ENCODE measurements at regions not wholly inside any gene's neighbourhood (a gene's known extent, or its start where the extent isn't known, plus 50 kb on each side); places are given as distances from the start of the nearest gene placed in this dataset.

DNA sequence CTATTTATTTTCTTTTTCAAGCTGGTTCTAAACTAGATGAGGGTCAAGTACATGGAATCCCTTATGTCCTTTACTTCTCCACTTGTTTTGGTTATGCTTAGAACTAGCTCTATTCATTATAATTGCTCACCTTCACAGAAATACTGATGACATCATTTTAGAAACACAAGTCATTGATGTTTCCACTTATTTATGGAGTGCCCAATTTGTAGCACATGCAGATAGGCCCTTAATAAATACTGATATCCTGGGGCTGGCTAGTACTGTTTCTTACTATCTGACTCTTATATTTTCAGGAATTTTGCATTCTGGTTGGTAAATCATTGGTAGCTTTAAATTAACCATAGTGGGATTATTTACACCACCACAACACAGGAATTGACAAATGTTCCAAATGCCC, 112.2 kb downstream of the NAA11 start:
- DNase-seq, result no peak
- ChIA-PET CTCF (no interaction called here), POLR2A (no interaction called here)
- Mint-ChIP-seq H3K27ac (no peak overlapping the region), H3K27me3 (no peaks in the 10 kb centered on the region), H3K4me3 (no peak overlapping the region), H3K36me3 (ENCODE audit: low read depth) (no peaks in the 10 kb centered on the region), H3K4me1 (no peaks in the 10 kb centered on the region), H3K9me3 (ENCODE audit: low read depth) (no peaks in the 10 kb centered on the region)
- no peak for ATAC-seq
- intact Hi-C loops (cut with DNase I, micrococcal nuclease), result no loop called here

DNA sequence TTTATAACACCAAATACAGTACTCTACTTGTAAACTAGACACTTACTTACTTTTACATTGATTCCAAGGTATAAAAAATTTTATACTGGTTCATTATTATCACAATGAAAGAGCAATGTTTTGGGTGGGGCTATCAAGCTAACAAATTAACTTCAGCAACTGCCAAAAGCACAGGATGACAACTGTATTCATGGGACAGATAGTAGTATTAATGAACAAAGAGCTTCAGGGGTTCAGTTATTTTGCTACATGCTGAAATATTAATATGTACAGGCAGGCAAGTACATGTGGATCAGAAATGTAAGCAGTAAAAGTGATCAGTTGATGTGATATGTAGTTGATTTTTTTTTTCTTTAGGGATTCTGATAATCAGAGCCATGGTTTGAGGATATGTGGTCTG, 112.9 kb downstream of the NAA11 start:
- H3K36me3 Mint-ChIP-seq (ENCODE audit: low read depth), result no peaks in the 10 kb centered on the region
- CTCF ChIA-PET, result interaction anchor here (0.6 kb wide), 1 partner anchor 194 kb away, joined by 3 read pairs; no protein-coding TSS in a partner anchor
- no peak overlapping the region for H3K4me3 Mint-ChIP-seq
- no peaks in the 10 kb centered on the region for H3K27me3 Mint-ChIP-seq
- H3K9me3 Mint-ChIP-seq (ENCODE audit: low read depth), result no peaks in the 10 kb centered on the region
- POLR2A ChIA-PET, result no interaction called here
- DNase-seq, result no peak
- H3K27ac Mint-ChIP-seq, result no peak overlapping the region
- intact Hi-C loops (cut with DNase I, micrococcal nuclease), result no loop called here
- no peaks in the 10 kb centered on the region for H3K4me1 Mint-ChIP-seq
- no peak for ATAC-seq

DNA sequence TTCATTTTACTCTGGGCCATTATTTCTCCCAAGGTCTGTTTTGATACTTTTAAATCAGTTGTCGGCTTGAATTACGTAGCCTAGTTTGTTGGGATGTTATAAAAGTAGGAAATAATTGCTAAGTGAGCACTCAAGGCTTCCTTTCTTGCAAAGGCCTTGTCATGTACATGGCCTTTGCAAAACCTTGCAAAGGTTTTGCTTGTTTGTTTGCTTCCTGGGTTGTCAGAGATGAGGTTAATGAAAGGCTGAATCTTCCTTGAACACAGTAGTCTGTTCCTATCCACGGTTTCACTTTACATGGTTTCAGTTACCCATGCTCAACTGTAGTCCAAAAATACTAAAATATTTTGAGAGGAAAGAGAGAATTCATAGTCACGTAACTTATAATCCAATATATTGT, 113.5 kb downstream of the NAA11 start:
- Mint-ChIP-seq H3K36me3 (ENCODE audit: low read depth) (no peaks in the 10 kb centered on the region), H3K4me1 (no peaks in the 10 kb centered on the region), H3K27me3 (no peaks in the 10 kb centered on the region), H3K9me3 (ENCODE audit: low read depth) (no peaks in the 10 kb centered on the region), H3K4me3 (no peak overlapping the region), H3K27ac (no peak overlapping the region)
- CTCF ChIA-PET, result interaction anchor here (0.6 kb wide), 1 partner anchor 193 kb away, joined by 3 read pairs; no protein-coding TSS in a partner anchor
- no peak for DNase-seq
- POLR2A ChIA-PET, result no interaction called here
- intact Hi-C loops (cut with DNase I, micrococcal nuclease), result no loop called here
- no peak for ATAC-seq

DNA sequence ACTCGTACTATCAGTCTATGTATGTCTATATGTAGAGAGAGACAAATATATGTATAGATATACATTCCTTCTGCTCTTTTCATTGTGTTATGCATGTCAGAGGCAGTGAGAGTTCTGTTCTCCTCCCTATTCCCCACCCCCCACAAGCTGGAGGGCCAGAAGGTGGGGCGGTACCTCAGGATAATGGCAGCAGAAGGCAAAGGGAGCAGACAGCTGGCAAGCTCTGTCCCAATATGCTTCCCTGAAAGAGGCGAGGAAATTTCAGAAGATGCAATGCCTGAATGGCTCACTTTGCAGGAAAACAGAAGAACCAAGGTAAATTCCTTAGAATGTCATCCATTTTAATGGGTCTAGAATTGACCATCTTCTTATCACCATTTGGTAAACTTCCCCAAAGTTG, 114.4 kb downstream of the NAA11 start:
- peaks cover 2% of the 10 kb centered on the region for H3K9me3 Mint-ChIP-seq (ENCODE audit: low read depth)
- H3K27ac Mint-ChIP-seq, result no peak overlapping the region
- DNase-seq (no peak), ATAC-seq (no peak)
- H3K27me3 Mint-ChIP-seq, result no peaks in the 10 kb centered on the region
- H3K4me3 Mint-ChIP-seq, result no peak overlapping the region
- H3K36me3 Mint-ChIP-seq (ENCODE audit: low read depth), result no peaks in the 10 kb centered on the region
- POLR2A ChIA-PET, result no interaction called here
- intact Hi-C loops (cut with DNase I, micrococcal nuclease), result no loop called here
- no peaks in the 10 kb centered on the region for H3K4me1 Mint-ChIP-seq
- CTCF ChIA-PET, result no interaction called here

DNA sequence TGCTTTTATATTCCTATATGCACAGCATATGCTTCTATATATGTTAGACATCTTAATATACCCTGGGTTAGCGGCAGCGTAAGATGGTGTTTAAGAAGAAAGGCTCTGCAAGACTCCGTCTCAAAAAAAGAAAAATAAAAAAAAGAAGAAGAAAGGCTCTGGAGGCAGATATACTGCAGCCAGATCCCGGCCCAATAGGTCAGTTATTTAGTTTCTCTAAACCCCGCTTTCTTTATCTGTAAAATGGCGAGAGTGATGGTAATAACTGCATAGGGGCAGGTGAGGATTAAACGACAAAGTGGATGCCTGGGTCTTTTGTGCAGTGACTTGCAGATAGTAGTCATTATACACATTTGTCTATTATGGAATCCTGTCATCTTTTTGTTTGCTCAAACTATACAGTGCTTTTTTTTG, 115.2 kb downstream of the NAA11 start:
- DNase-seq (no peak), ATAC-seq (no peak)
- CTCF ChIA-PET, result no interaction called here
- POLR2A ChIA-PET, result no interaction called here
- no peaks in the 10 kb centered on the region for H3K36me3 Mint-ChIP-seq (ENCODE audit: low read depth)
- peaks cover 2% of the 10 kb centered on the region for H3K9me3 Mint-ChIP-seq (ENCODE audit: low read depth)
- H3K4me3 Mint-ChIP-seq, result no peak overlapping the region
- H3K27ac Mint-ChIP-seq, result no peak overlapping the region
- no peaks in the 10 kb centered on the region for H3K27me3 Mint-ChIP-seq
- no peaks in the 10 kb centered on the region for H3K4me1 Mint-ChIP-seq
- intact Hi-C loops (cut with DNase I, micrococcal nuclease), result no loop called here

DNA sequence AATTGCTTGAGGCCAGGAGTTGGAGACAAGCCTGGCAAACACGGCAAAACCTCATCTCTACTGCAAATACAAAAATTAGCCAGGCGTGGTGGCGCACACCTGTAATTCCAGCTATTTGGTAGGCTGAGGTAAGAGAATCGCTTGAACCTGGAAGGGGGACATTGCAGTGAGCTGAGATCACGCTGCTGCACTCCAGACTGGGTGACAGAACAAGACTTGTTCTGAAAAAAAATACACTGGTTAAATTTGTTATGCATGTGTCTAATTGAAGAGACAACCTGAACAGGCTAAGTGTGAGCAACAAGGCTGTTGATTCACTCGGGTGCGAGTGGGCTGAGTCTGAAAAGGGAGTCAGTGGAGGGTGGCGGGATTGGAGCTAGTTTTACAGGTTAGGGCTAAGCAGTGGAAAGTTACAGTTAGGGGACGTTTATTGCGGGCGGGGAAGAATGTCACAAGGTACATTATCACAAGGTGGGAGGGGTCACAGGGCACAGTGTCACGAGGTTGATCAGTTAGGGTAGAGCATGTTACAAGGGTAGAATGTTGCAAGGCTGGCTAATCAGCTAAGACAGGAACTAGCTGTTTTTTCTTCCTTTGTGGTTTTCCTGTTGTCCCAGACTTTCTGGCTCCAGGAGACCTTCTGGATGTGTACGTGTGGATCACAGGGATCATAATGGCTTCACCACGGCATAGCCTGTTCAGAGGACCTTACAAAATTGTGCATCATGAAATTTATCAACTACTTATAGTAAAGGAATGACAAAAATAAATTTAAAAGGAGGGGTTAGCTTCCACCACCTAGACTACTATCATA, 115.8 kb downstream of the NAA11 start:
- intact Hi-C loops (cut with DNase I, micrococcal nuclease), result no loop called here
- H3K27ac Mint-ChIP-seq, result no peak overlapping the region
- DNase-seq (peak; percentile 3), ATAC-seq (no peak)
- H3K27me3 Mint-ChIP-seq, result no peaks in the 10 kb centered on the region
- CTCF ChIA-PET, result no interaction called here
- peaks cover 2% of the 10 kb centered on the region for H3K9me3 Mint-ChIP-seq (ENCODE audit: low read depth)
- POLR2A ChIA-PET, result no interaction called here
- H3K36me3 Mint-ChIP-seq (ENCODE audit: low read depth), result no peaks in the 10 kb centered on the region
- no peak overlapping the region for H3K4me3 Mint-ChIP-seq
- no peaks in the 10 kb centered on the region for H3K4me1 Mint-ChIP-seq

DNA sequence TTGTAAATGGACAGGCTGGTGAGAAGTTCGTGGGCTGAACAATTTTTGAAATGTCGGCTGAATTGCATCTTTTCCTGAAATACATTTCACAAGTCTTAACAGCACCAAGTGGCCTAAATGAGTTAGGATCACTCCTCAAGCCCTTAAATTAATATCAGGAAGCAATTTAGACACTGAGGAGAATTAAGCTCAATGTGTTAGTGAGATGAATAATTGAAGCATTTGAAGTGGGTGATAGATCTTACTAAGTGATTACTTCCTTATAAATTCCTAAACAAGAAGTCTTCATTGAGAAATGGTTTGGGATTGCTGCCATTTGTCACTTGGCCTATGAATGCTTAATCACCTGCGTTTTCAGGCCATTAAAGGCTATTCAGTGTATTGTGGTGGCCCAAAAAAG, 116.8 kb downstream of the NAA11 start:
- Mint-ChIP-seq H3K36me3 (ENCODE audit: low read depth) (no peaks in the 10 kb centered on the region), H3K4me3 (no peak overlapping the region), H3K4me1 (no peaks in the 10 kb centered on the region), H3K27ac (no peak overlapping the region), H3K27me3 (no peaks in the 10 kb centered on the region), H3K9me3 (ENCODE audit: low read depth) (peaks cover 2% of the 10 kb centered on the region)
- CTCF ChIA-PET, result no interaction called here
- DNase-seq (no peak), ATAC-seq (no peak)
- POLR2A ChIA-PET, result no interaction called here
- intact Hi-C loops (cut with DNase I, micrococcal nuclease), result no loop called here

DNA sequence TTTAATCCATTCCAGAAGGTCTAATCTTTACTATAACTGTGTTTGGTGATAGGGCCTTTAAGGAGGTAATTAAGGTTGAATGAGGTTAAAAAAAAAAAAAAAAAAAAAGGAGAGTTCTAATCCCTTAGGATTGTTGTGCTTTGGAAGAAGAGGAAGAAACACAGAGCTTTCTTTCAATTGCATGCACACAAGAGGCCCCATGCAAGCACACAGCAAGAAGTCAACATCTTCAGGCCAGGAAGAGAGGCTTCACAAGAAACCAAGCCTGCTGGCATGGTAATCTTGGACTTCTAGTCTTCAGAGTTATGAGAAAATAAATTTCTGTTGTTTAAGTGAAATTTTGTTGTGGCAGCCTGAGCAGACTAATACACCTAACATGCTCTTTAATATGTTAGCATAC, 118.6 kb downstream of the NAA11 start:
- Mint-ChIP-seq H3K4me1 (no peaks in the 10 kb centered on the region), H3K27me3 (no peaks in the 10 kb centered on the region), H3K36me3 (ENCODE audit: low read depth) (no peaks in the 10 kb centered on the region)

DNA sequence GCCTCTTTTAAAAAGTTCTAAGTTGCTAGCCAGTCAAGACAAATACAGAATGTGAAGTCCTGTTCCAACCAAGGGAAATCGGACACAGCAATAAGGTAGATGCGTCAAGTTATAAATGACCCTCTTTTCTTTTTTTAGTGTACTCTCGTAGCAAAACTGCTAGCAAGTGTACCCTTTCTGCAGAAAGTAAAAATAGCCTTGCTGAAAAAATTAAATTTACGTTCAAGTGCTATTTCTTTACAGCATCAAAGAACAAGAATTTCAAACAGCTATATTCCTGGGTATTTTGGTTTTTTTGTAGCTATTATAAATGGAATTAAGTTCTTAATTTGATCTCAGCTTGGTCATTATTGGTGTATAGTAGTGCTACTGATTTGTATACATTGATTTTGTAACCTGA, 119.2 kb downstream of the NAA11 start:
- no peaks in the 10 kb centered on the region for H3K36me3 Mint-ChIP-seq (ENCODE audit: low read depth)
- DNase-seq (no peak), ATAC-seq (no peak)
- peaks cover 2% of the 10 kb centered on the region for H3K9me3 Mint-ChIP-seq (ENCODE audit: low read depth)
- no peak overlapping the region for H3K4me3 Mint-ChIP-seq
- H3K27me3 Mint-ChIP-seq, result peaks cover 3% of the 10 kb centered on the region
- H3K4me1 Mint-ChIP-seq, result no peaks in the 10 kb centered on the region
- CTCF ChIA-PET, result no interaction called here
- H3K27ac Mint-ChIP-seq, result no peak overlapping the region
- POLR2A ChIA-PET, result no interaction called here
- intact Hi-C loops (cut with DNase I, micrococcal nuclease), result no loop called here

More for the DNA sequence above, 118.6 kb downstream of the NAA11 start:
- H3K27ac Mint-ChIP-seq, result no peak overlapping the region
- POLR2A ChIA-PET, result no interaction called here
- CTCF ChIA-PET, result no interaction called here
- ATAC-seq, result no peak
- intact Hi-C loops (cut with DNase I, micrococcal nuclease), result no loop called here
- DNase-seq, result no peak
- no peak overlapping the region for H3K4me3 Mint-ChIP-seq
- peaks cover 2% of the 10 kb centered on the region for H3K9me3 Mint-ChIP-seq (ENCODE audit: low read depth)

DNA sequence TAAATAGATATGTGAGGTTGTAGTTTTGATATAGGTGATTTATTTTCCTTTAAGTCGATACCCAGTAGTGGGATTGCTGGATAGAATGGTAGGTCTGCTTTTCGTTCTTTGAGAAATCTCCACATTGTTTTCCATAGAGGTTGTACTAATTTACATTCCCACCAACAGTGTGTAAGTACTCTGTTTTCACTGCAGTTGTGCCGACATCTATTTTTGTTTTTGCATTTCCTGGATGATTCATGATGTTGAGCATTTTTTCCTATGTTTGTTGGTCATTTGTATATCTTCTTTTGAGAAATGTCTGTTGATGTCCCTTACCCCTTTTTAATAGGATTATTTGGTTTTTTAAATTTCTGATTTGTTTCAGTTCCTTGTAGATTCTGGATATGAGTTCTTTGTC, 120.7 kb downstream of the NAA11 start:
- H3K4me3 Mint-ChIP-seq, result no peak overlapping the region
- CTCF ChIA-PET, result no interaction called here
- intact Hi-C loops (cut with DNase I, micrococcal nuclease), result no loop called here
- no peak overlapping the region for H3K27ac Mint-ChIP-seq
- no peak for DNase-seq
- H3K4me1 Mint-ChIP-seq, result no peaks in the 10 kb centered on the region
- POLR2A ChIA-PET, result no interaction called here
- ATAC-seq, result no peak
- H3K27me3 Mint-ChIP-seq, result peaks cover 3% of the 10 kb centered on the region
- no peaks in the 10 kb centered on the region for H3K36me3 Mint-ChIP-seq (ENCODE audit: low read depth)
- H3K9me3 Mint-ChIP-seq (ENCODE audit: low read depth), result peaks cover 2% of the 10 kb centered on the region

DNA sequence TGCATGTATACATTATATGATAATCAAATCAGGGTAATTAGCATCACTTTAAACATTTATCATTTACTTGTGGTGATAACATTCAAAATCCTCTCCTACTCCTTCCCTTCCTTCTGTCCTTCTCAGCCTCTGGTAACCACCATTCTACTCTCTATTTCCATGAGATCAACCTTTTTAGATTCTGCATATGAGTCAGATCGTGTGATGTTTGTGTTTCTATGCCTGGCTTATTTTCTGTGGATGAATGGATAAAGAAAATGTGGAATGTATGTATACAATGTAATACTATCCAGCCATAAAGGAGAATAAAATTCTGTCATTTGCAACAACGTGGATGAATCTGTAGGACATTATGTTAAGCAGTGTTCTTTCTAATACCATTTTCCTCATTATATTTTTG, 123.9 kb downstream of the NAA11 start:
- CTCF ChIA-PET, result no interaction called here
- POLR2A ChIA-PET, result no interaction called here
- H3K9me3 Mint-ChIP-seq (ENCODE audit: low read depth), result peaks cover 2% of the 10 kb centered on the region
- ATAC-seq (no peak), DNase-seq (no peak)
- no peaks in the 10 kb centered on the region for H3K4me1 Mint-ChIP-seq
- H3K36me3 Mint-ChIP-seq (ENCODE audit: low read depth), result no peaks in the 10 kb centered on the region
- H3K27ac Mint-ChIP-seq, result no peak overlapping the region
- intact Hi-C loops (cut with DNase I, micrococcal nuclease), result no loop called here
- no peak overlapping the region for H3K4me3 Mint-ChIP-seq
- H3K27me3 Mint-ChIP-seq, result peaks cover 3% of the 10 kb centered on the region

DNA sequence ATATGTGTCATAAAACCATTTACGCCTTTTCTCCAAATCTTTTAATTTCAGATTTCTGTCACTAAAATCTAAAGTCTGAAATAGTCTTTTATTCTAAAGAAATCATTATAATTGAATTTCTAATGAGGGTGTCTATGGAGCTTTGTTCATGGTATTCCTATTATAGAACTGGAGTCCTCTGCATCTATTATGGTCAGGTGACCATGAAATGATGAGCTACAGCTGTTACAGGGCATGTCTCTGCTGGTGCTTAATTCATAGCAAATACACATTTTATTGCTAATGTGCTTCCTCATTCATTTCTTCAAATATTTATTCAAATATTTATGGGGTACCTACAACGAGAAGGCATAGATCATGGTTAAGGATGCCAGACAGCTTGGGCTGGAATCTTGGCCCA, 126.1 kb downstream of the NAA11 start:
- Mint-ChIP-seq H3K27ac (no peak overlapping the region), H3K4me1 (no peaks in the 10 kb centered on the region), H3K36me3 (ENCODE audit: low read depth) (no peaks in the 10 kb centered on the region), H3K27me3 (peaks cover 6% of the 10 kb centered on the region), H3K4me3 (no peak overlapping the region), H3K9me3 (ENCODE audit: low read depth) (no peaks in the 10 kb centered on the region)
- CTCF ChIA-PET, result interaction anchor here (0.6 kb wide), 1 partner anchor 1389 kb away, joined by 3 read pairs; no protein-coding TSS in a partner anchor
- intact Hi-C loops (cut with DNase I, micrococcal nuclease), result no loop called here
- POLR2A ChIA-PET, result interaction anchor here (0.7 kb wide), 1 partner anchor 117 kb away, joined by 3 read pairs; no protein-coding TSS in a partner anchor
- DNase-seq, result no peak
- ATAC-seq, result no peak

Data from activated CD4-positive, alpha-beta T cell treated with anti-CD3 and anti-CD28 coated beads for 36 hours (primary cell).